Colonic mucosa (tissue), 4 donors: ENCODE measurements at regions not wholly inside any gene's neighbourhood (a gene's known extent, or its start where the extent isn't known, plus 50 kb on each side); places are given as distances from the start of the nearest gene placed in this dataset.
"Not testable (repeated sequence)": the region's sequence is repeated elsewhere in the genome, so short reads cannot be mapped to it uniquely, and the experiment has no call there.

Experiments used
- DNase-seq: peaks from one replicate; pipeline ENCODE4 v3.0.0-alpha.2; 2020
- H3K27ac ChIP-seq: fragments of 200-600 bp; one replicate; pipeline ENCODE4 v1.8.0; 2021
- H3K27me3 ChIP-seq: fragments of 200-600 bp; one replicate; pipeline ENCODE4 v1.8.0; 2021
- H3K36me3 ChIP-seq: fragments of 200-600 bp; one replicate; pipeline ENCODE4 v1.8.0; 2021
- H3K4me1 ChIP-seq: fragments of 200-600 bp; one replicate; pipeline ENCODE4 v1.8.0; 2021; ENCODE audit warnings: mild to moderate bottlenecking
- H3K4me3 ChIP-seq: fragments of 200-600 bp; one replicate; pipeline ENCODE4 v1.8.0; 2021
- H3K9ac ChIP-seq, 2 donors: one replicate each; pipeline ENCODE4 v1.7.0; 2013; ENCODE audit warnings: control low read depth in 2 of 2, low read depth in 2 of 2, low read length in 2 of 2
- H3K9me3 ChIP-seq: fragments of 200-600 bp; one replicate; pipeline ENCODE4 v1.8.0; 2021
- intact Hi-C: fragments of 100-400 bp; cut with DNase I; formaldehyde crosslinking; loops from one replicate; pipeline ENCODE4 v1.14.1; 2022
- TF ChIP-seq, protein P1 (sequence below): fragments of 200-600 bp; IDR thresholded peaks from one replicate; pipeline ENCODE4 v1.8.0; 2022; ENCODE audit warnings: antibody characterized with exemption, mild to moderate bottlenecking
- donor health status: healthy.
- donor health status: DM: no; HTN: no; CAD: no.
- donor health status: DM: no; HTN: no; CAD: no.

DNA sequence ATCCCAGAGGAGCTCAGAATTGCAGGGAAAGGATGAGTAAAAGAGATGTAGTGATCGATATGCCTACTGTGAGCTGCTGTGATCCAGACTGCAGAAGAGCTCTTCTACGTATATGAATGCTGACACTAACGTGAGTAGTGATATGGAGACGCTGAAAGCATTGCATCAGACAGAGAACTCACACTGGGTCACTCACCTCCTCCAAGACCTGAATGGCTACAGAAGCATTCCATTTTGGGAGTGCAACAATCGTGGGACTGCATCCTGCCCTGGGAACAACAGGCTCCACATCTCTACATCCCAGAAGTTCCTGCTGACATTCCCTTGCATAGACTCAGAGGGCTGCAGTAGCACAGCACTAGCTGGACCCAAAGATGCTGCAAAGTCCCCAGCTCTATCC, 755.9 kb upstream of the MEF2C start:
- intact Hi-C loops, result no loop called here
- DNase-seq, result no peak

DNA sequence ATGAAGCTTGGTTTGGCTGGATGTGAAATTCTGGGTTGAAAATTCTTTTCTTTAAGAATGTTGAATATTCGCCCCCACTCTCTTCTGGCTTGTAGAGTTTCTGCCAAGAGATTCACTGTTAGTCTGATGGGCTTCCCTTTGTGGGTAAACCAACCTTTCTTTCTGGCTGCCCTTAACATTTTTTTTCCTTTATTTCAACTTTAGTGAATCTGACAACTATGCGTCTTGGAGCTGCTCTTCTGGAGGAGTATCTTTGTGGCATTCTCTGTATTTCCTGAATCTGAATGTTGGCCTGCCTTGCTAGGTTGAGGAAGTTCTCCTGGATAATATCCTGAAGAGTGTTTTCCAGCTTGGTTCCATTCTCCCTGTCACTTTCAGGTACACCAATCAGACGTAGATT, 751.2 kb upstream of the MEF2C start:
- intact Hi-C loops, result not testable (repeated sequence)

More for the DNA sequence above, 755.9 kb upstream of the MEF2C start:
- H3K36me3 ChIP-seq, result no peaks in the 10 kb centered on the region
- no peak overlapping the region for H3K4me3 ChIP-seq
- TF ChIP-seq, protein P1, sequence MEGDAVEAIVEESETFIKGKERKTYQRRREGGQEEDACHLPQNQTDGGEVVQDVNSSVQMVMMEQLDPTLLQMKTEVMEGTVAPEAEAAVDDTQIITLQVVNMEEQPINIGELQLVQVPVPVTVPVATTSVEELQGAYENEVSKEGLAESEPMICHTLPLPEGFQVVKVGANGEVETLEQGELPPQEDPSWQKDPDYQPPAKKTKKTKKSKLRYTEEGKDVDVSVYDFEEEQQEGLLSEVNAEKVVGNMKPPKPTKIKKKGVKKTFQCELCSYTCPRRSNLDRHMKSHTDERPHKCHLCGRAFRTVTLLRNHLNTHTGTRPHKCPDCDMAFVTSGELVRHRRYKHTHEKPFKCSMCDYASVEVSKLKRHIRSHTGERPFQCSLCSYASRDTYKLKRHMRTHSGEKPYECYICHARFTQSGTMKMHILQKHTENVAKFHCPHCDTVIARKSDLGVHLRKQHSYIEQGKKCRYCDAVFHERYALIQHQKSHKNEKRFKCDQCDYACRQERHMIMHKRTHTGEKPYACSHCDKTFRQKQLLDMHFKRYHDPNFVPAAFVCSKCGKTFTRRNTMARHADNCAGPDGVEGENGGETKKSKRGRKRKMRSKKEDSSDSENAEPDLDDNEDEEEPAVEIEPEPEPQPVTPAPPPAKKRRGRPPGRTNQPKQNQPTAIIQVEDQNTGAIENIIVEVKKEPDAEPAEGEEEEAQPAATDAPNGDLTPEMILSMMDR, result no peak
- H3K9me3 ChIP-seq, result no peaks in the 10 kb centered on the region
- no peaks in the 10 kb centered on the region for H3K4me1 ChIP-seq
- H3K27ac ChIP-seq, result no peak overlapping the region
- H3K27me3 ChIP-seq, result no peaks in the 10 kb centered on the region
- H3K9ac ChIP-seq, result no peak overlapping the region

GRCh38 chr5:89630064-89630463, 747.1 kb upstream of the MEF2C start:
- H3K36me3 ChIP-seq, H3K27ac ChIP-seq, H3K9me3 ChIP-seq, intact Hi-C loops, H3K4me1 ChIP-seq, DNase-seq, H3K4me3 ChIP-seq, H3K27me3 ChIP-seq, H3K9ac ChIP-seq: not testable (repeated sequence)

More for the DNA sequence above, 751.2 kb upstream of the MEF2C start:
- H3K4me1 ChIP-seq, H3K27ac ChIP-seq, H3K4me3 ChIP-seq, H3K27me3 ChIP-seq, H3K9ac ChIP-seq, H3K36me3 ChIP-seq, H3K9me3 ChIP-seq, DNase-seq: not testable (repeated sequence)

DNA sequence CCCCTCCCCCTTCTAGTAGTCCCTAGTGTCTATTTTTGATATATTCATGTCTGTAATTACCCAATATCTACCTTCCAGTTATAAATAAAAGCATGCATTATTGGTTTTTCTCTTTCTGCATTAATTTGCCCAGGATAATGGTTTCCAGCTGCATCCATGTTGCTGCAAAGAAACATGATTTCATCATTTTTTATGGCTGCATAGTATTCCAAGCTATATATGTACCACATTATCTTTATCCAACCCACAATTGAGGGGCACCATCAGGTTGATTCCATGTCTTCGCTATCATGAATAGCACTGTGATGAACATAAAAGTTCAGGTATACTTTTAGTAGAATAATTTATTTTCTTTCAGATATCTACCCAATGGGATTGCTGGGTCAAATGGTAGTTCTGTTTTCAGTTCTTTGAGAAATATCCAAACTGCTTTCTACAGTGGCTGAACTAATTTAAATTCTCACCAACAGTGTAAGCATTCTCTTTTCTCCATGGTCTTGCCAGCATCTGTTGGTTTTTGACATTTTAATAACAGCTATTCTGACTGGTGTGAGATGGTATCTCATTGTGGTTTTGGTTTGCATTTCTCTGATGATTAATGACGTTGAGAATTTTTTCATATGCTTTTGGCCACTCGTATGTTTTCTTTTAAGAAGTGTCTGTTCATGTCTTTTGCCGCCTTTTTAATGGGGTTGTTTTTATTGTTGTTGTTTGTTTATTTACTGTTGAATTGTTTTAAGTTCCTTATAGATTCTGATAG, 746.1 kb upstream of the MEF2C start:
- no peak for DNase-seq
- intact Hi-C loops, result no loop called here
- Histone ChIP-seq H3K4me3 (no peak overlapping the region), H3K27ac (no peak overlapping the region), H3K9me3 (no peaks in the 10 kb centered on the region), H3K4me1 (no peaks in the 10 kb centered on the region), H3K36me3 (no peaks in the 10 kb centered on the region), H3K9ac (no peak overlapping the region), H3K27me3 (no peaks in the 10 kb centered on the region)
- TF ChIP-seq, protein P1, result no peak

- TF ChIP-seq, protein P1, result no peak
- DNase-seq, result no peak
- Histone ChIP-seq H3K9ac (no peak overlapping the region), H3K4me3 (no peak overlapping the region), H3K4me1 (no peaks in the 10 kb centered on the region), H3K9me3 (no peaks in the 10 kb centered on the region), H3K36me3 (no peaks in the 10 kb centered on the region), H3K27ac (no peak overlapping the region), H3K27me3 (no peaks in the 10 kb centered on the region)
- intact Hi-C loops, result no loop called here
Measured at GRCh38 chr5:89615839-89616518, 733.0 kb upstream of the MEF2C start.

- Histone ChIP-seq H3K9ac (no peak overlapping the region), H3K9me3 (no peaks in the 10 kb centered on the region), H3K4me3 (no peak overlapping the region), H3K27me3 (no peaks in the 10 kb centered on the region), H3K27ac (no peak overlapping the region), H3K4me1 (no peaks in the 10 kb centered on the region), H3K36me3 (no peaks in the 10 kb centered on the region)
- intact Hi-C loops, result no loop called here
- DNase-seq, result no peak
- TF ChIP-seq, protein P1, result no peak
Measured at GRCh38 chr5:89613222-89613956, 730.4 kb upstream of the MEF2C start.
